ENCODE measurements at regions not wholly inside any gene's neighbourhood (a gene's known extent, or its start where the extent isn't known, plus 50 kb on each side); places are given as distances from the start of the nearest gene placed in this dataset. TPM values are rescaled to one million over a fixed set of nuclear protein-coding genes. Genes with fewer than 3 reads are reported as not detected.
A peak's percentile ranks its signal among the peaks of the same experiment; 100 is the strongest.

DNA sequence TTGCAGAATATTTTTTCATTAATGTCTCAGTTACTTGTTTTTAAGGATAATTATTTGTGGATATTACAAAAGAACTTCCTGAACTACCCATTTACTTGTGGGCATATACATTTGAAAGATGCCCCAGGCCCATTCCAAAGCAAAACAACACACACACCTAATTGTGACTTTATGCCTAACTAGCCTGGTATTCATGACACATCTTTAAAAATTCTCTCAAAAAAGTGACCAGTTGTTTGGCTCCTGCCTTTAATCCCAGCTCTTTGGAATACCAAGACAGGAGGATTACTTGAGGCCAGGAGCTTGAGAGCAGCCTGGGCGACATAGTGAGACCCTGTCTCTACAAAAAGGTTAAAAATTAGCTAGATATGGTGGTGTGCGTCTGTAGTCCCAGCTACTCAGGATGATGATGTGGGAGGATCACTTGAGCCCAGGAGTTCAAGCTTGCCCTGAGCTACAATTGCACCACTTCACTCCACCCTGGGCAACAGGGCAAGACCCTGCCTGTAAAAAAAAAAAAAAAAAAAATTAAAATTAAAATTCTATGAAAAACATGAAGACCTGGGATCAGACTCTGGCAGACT lies 51.7 kb upstream of the SLC4A7 start:
- DNase-seq (ENCODE audit: low spot score) = no peak
- Histone ChIP-seq H3K4me1 (ENCODE audit: control insufficient read depth in 4 of 4, insufficient read depth in 4 of 4, low read length in 3 of 4) (no peaks in the 10 kb centered on the region), H3K27me3 (ENCODE audit: control insufficient read depth in 4 of 4, insufficient read depth in 4 of 4, low read length in 3 of 4) (no peaks in the 10 kb centered on the region), H3K36me3 (ENCODE audit: control insufficient read depth in 4 of 4, insufficient read depth in 3 of 4, low read depth in 1 of 4, low read length in 3 of 4) (no peaks in the 10 kb centered on the region), H3K9me3 (ENCODE audit: control insufficient read depth in 4 of 4, low read length in 3 of 4) (no peaks in the 10 kb centered on the region), H3K9ac (ENCODE audit: low read depth in 1 of 2, low read length in 2 of 2) (no peak overlapping the region), H3K4me3 (ENCODE audit: low read depth in 1 of 3, low read length in 3 of 3) (no peak overlapping the region), H3K27ac (ENCODE audit: low read depth in 1 of 2, low read length in 2 of 2) (no peak overlapping the region)
- TF ChIP-seq EGR1 (IDR thresholded peaks at IDR 0.05; ENCODE audit: low read depth in 2 of 2) (no peak), SP1 (IDR thresholded peaks at IDR 0.05) (no peak), RXRA (IDR thresholded peaks at IDR 0.05) (no peak), GABPA (IDR thresholded peaks at IDR 0.05 in 1 of 2, conservative IDR thresholded peaks at IDR 0.05 in 1 of 2) (no peak), JUND (IDR thresholded peaks at IDR 0.05) (no peak), TAF1 (conservative IDR thresholded peaks at IDR 0.05) (no peak), FOXA2 (IDR thresholded peaks at IDR 0.05) (no peak)
- TF ChIP-seq, protein P1, sequence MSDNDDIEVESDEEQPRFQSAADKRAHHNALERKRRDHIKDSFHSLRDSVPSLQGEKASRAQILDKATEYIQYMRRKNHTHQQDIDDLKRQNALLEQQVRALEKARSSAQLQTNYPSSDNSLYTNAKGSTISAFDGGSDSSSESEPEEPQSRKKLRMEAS (IDR thresholded peaks at IDR 0.05) = no peak
- TF ChIP-seq, protein P2, sequence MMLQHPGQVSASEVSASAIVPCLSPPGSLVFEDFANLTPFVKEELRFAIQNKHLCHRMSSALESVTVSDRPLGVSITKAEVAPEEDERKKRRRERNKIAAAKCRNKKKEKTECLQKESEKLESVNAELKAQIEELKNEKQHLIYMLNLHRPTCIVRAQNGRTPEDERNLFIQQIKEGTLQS (IDR thresholded peaks at IDR 0.05) = no peak
- 73% methylated on average over 2 of the region's 2 CpGs for WGBS

DNA sequence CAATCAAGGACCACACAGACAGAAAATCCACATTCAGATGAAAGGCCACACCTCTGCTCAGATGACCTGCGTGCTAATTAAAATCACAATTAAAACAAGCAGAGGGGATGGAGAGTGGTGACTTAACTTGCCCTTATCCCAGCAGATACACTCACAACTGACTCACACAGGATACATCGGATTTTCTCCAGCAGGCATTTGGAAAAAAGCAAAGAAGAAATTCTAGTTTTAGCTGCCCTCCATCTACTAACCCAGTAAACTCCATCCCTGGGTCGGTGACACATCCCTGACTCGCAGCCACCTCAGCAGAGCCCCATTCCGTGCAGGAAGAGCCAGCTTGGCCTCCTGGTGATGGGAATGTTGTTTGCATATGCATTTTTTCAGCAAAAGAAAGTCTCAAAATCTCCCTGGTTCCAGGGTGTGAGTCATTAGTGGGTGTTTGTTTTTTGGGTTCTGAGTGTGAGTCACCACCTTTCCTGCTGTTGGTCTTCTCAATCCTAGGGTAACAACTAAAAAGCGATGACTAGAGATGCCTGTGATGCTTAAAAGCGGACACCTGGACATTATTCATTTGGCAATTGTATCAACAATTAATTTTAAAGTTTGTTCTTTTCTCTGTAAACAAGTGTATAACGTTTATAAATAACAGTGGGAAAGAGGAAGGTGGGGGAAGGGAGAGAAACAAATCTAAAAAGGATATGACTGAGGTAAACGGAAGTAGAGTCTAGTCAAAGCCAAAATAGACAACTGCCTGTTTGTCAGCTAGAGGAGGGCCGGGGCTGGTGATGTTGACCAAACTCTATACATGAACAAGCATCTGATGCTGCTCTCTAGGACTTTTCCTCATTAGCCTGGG lies 49.8 kb upstream of the SLC4A7 start:
- Histone ChIP-seq H3K27me3 (ENCODE audit: control insufficient read depth in 4 of 4, insufficient read depth in 4 of 4, low read length in 3 of 4) (no peaks in the 10 kb centered on the region), H3K9ac (ENCODE audit: low read depth in 1 of 2, low read length in 2 of 2) (no peak overlapping the region), H3K4me3 (ENCODE audit: low read depth in 1 of 3, low read length in 3 of 3) (no peak overlapping the region), H3K4me1 (ENCODE audit: control insufficient read depth in 4 of 4, insufficient read depth in 4 of 4, low read length in 3 of 4) (no peaks in the 10 kb centered on the region), H3K27ac (ENCODE audit: low read depth in 1 of 2, low read length in 2 of 2) (no peak overlapping the region), H3K9me3 (ENCODE audit: control insufficient read depth in 4 of 4, low read length in 3 of 4) (no peaks in the 10 kb centered on the region), H3K36me3 (ENCODE audit: control insufficient read depth in 4 of 4, insufficient read depth in 3 of 4, low read depth in 1 of 4, low read length in 3 of 4) (no peaks in the 10 kb centered on the region)
- WGBS = 63% methylated on average over 10 of the region's 10 CpGs
- no peak for DNase-seq (ENCODE audit: low spot score)
- TF ChIP-seq FOXA2 (IDR thresholded peaks at IDR 0.05) (no peak), JUND (IDR thresholded peaks at IDR 0.05) (peak; percentile 48 to 69), GABPA (IDR thresholded peaks at IDR 0.05 in 1 of 2, conservative IDR thresholded peaks at IDR 0.05 in 1 of 2) (no peak)
- TF ChIP-seq, protein P3, sequence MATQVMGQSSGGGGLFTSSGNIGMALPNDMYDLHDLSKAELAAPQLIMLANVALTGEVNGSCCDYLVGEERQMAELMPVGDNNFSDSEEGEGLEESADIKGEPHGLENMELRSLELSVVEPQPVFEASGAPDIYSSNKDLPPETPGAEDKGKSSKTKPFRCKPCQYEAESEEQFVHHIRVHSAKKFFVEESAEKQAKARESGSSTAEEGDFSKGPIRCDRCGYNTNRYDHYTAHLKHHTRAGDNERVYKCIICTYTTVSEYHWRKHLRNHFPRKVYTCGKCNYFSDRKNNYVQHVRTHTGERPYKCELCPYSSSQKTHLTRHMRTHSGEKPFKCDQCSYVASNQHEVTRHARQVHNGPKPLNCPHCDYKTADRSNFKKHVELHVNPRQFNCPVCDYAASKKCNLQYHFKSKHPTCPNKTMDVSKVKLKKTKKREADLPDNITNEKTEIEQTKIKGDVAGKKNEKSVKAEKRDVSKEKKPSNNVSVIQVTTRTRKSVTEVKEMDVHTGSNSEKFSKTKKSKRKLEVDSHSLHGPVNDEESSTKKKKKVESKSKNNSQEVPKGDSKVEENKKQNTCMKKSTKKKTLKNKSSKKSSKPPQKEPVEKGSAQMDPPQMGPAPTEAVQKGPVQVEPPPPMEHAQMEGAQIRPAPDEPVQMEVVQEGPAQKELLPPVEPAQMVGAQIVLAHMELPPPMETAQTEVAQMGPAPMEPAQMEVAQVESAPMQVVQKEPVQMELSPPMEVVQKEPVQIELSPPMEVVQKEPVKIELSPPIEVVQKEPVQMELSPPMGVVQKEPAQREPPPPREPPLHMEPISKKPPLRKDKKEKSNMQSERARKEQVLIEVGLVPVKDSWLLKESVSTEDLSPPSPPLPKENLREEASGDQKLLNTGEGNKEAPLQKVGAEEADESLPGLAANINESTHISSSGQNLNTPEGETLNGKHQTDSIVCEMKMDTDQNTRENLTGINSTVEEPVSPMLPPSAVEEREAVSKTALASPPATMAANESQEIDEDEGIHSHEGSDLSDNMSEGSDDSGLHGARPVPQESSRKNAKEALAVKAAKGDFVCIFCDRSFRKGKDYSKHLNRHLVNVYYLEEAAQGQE (IDR thresholded peaks at IDR 0.05) = no peak
- TF ChIP-seq, protein P2 (IDR thresholded peaks at IDR 0.05) = no peak

Small RNA genes in the stretch of these regions (small RNA-seq; reads per million reads assigned to genes)
- gene AC098614.2 = not detected
- not detected for gene RF00019

Data from liver (tissue), 8 donors.